IMR-90 (cell line): ENCODE measurements at regions not wholly inside any gene's neighbourhood (a gene's known extent, or its start where the extent isn't known, plus 50 kb on each side); places are given as distances from the start of the nearest gene placed in this dataset.
"Not testable (repeated sequence)": the region's sequence is repeated elsewhere in the genome, so short reads cannot be mapped to it uniquely, and the experiment has no call there.

Source experiments
- ATAC-seq: fragments of 200-7000 bp; cut with Tn5 transposase; 2 replicates; pipeline ENCODE4 v1.9.1; 2020; ENCODE audit warnings: low read depth, mild to moderate bottlenecking, moderate library complexity
- BruUV-seq: library from RNA; stranded (reverse); fragments of 400-500 nt; replicated peaks from 2 replicates; lab custom pipeline; 2021; lab: Mats Ljungman, UMichigan
- CTCF ChIA-PET: fragments of 300-600 bp; formaldehyde crosslinking; extraction: SDS; loops from one replicate; lab custom pipeline; 2021; ENCODE audit warnings: antibody characterized with exemption; lab: Yijun Ruan, JAX
- POLR2A ChIA-PET: fragments of 300-600 bp; sonication (Branson Sonifier 250); formaldehyde crosslinking; loops from one replicate; lab custom pipeline; 2022; ENCODE audit warnings: antibody characterized with exemption; ENCODE audit not compliant: unreplicated experiment; lab: Charles Lee
- DNase-seq: peaks from one replicate; pipeline ENCODE4 v3.0.0; 2013
- H2AFZ ChIP-seq: replicated peaks from 2 replicates; pipeline ENCODE3; 2013; ENCODE audit warnings: low read length, mild to moderate bottlenecking; ENCODE audit not compliant: poor library complexity
- H2AK5ac ChIP-seq: 2 replicates; pipeline ENCODE4 v1.6.1; 2013; ENCODE audit warnings: low read depth, low read length, inconsistent platforms
- H2AK9ac ChIP-seq: replicated peaks from 2 replicates; pipeline ENCODE3; 2013; ENCODE audit warnings: mild to moderate bottlenecking, low read depth, low read length, moderate library complexity; ENCODE audit not compliant: poor library complexity
- H2BK120ac ChIP-seq: 2 replicates; pipeline ENCODE4 v1.6.1; 2013; ENCODE audit warnings: low read depth, low read length, inconsistent platforms
- H2BK15ac ChIP-seq: 3 replicates; pipeline ENCODE4 v1.6.1; 2013; ENCODE audit warnings: low read depth, low read length, inconsistent platforms
- H2BK20ac ChIP-seq: 2 replicates; pipeline ENCODE4 v1.6.1; 2013; ENCODE audit warnings: low read depth, mild to moderate bottlenecking, inconsistent platforms, low read length, moderate library complexity
- H2BK5ac ChIP-seq: 2 replicates; pipeline ENCODE4 v1.6.1; 2013; ENCODE audit warnings: mild to moderate bottlenecking, low read depth, low read length, inconsistent platforms; ENCODE audit not compliant: poor library complexity, severe bottlenecking
- H3K14ac ChIP-seq: replicated peaks from 2 replicates; pipeline ENCODE4 v1.6.1; 2013; ENCODE audit warnings: low read depth, low read length, inconsistent platforms
- H3K18ac ChIP-seq: 2 replicates; pipeline ENCODE4 v1.6.1; 2013; ENCODE audit warnings: low read depth, low read length, control low read depth
- H3K23ac ChIP-seq: 2 replicates; pipeline ENCODE4 v1.6.1; 2013; ENCODE audit warnings: low read depth, low read length, inconsistent platforms
- H3K27ac ChIP-seq: 2 replicates; pipeline ENCODE4 v1.5.1; 2013; ENCODE audit warnings: mild to moderate bottlenecking, control low read depth, low read length; ENCODE audit not compliant: insufficient read depth
- H3K27me3 ChIP-seq: 2 replicates; pipeline ENCODE4 v1.6.1; 2013; ENCODE audit warnings: low read length; ENCODE audit not compliant: control insufficient read depth, insufficient read depth
- H3K36me3 ChIP-seq: 2 replicates; pipeline ENCODE4 v1.6.1; 2013; ENCODE audit warnings: low read length, mixed read lengths; ENCODE audit not compliant: control insufficient read depth, insufficient read depth
- H3K4ac ChIP-seq: 2 replicates; pipeline ENCODE4 v1.6.1; 2013; ENCODE audit warnings: low read depth, low read length, inconsistent platforms
- H3K4me1 ChIP-seq: 2 replicates; pipeline ENCODE4 v1.6.1; 2013; ENCODE audit warnings: low read length, mixed read lengths; ENCODE audit not compliant: control insufficient read depth, insufficient read depth
- H3K4me2 ChIP-seq: 2 replicates; pipeline ENCODE4 v1.6.1; 2013; ENCODE audit warnings: low read depth, mild to moderate bottlenecking, control low read depth, low read length, moderate library complexity
- H3K4me3 ChIP-seq: 2 replicates; pipeline ENCODE4 v1.5.1; 2013; ENCODE audit warnings: low read depth, mild to moderate bottlenecking, control low read depth, low read length, moderate library complexity; ENCODE audit not compliant: insufficient read depth
- H3K56ac ChIP-seq: 2 replicates; pipeline ENCODE4 v1.6.1; 2013; ENCODE audit warnings: low read length, inconsistent platforms; ENCODE audit not compliant: insufficient read depth; ENCODE audit errors: extremely low read depth
- H3K79me1 ChIP-seq, 2 experiments: 2 replicates each; pipeline ENCODE4 v1.6.1; 2013; ENCODE audit warnings: low read length in 2 of 2, inconsistent platforms in 1 of 2, low read depth in 1 of 2
- H3K9ac ChIP-seq: 2 replicates; pipeline ENCODE4 v1.6.1; 2013; ENCODE audit warnings: low read depth, low read length, control low read depth
- H3K9me1 ChIP-seq: 2 replicates; pipeline ENCODE4 v1.6.1; 2013; ENCODE audit warnings: low read length, inconsistent platforms; ENCODE audit not compliant: insufficient read depth
- H3K9me3 ChIP-seq: 2 replicates; pipeline ENCODE4 v1.6.1; 2013; ENCODE audit warnings: low read length; ENCODE audit not compliant: control insufficient read depth, insufficient read depth
- H4K20me1 ChIP-seq: 2 replicates; pipeline ENCODE4 v1.6.1; 2013; ENCODE audit warnings: low read length, inconsistent platforms; ENCODE audit not compliant: insufficient read depth
- H4K5ac ChIP-seq: 2 replicates; pipeline ENCODE4 v1.6.1; 2013; ENCODE audit warnings: mild to moderate bottlenecking, low read depth, low read length, control low read depth
- H4K8ac ChIP-seq, 2 experiments: 2 replicates each; pipeline ENCODE4 v1.6.1; 2013; ENCODE audit warnings: low read depth in 2 of 2, low read length in 2 of 2, control low read depth in 1 of 2, inconsistent platforms in 1 of 2
- H4K91ac ChIP-seq: 2 replicates; pipeline ENCODE4 v1.6.1; 2013; ENCODE audit warnings: low read depth, low read length, inconsistent platforms; ENCODE audit not compliant: insufficient read depth
- CTCF ChIP-seq: conservative IDR thresholded peaks from 2 replicates; pipeline ENCODE4 v1.5.1; 2012; ENCODE audit warnings: mild to moderate bottlenecking, low read depth, low read length, improper control_type of control experiment
- WGBS, 2 experiments: methylation state at CpG; one replicate each; pipeline versions ENCODE4 v1.1.5 to v1.1.7; 2013; ENCODE audit warnings: missing lambda C conversion rate in 2 of 2; ENCODE audit not compliant: insufficient read length in 1 of 2; ENCODE audit errors: extremely low coverage in 2 of 2; 5-methylcytosine and 5-hydroxymethylcytosine counted together
- dilution Hi-C: fragments of 300-500 bp; cut with HindIII; formaldehyde crosslinking; loops from one replicate; pipeline ENCODE4 v1.14.3; 2018; ENCODE audit warnings: low sequenced_read_pairs; ENCODE audit not compliant: unreplicated experiment
- in situ Hi-C: fragments of 300-500 bp; cut with MboI; formaldehyde crosslinking; loops from 3 replicates; pipeline ENCODE4 v1.14.3; 2019; ENCODE audit warnings: low sequenced_read_pairs, inconsistent platforms, mixed read lengths
- intact Hi-C: fragments of 100-400 bp; cut with micrococcal nuclease; formaldehyde crosslinking; loops from 2 replicates; pipeline ENCODE4 v1.10.0; 2022

GRCh38 chr20:30290361-30291063 is 967.0 kb upstream of the DEFB115 start:
- H2BK5ac ChIP-seq, H3K14ac ChIP-seq, intact Hi-C loops, H2AK5ac ChIP-seq, CTCF ChIA-PET, H3K4me2 ChIP-seq, H3K18ac ChIP-seq, dilution Hi-C loops, in situ Hi-C loops, H3K9ac ChIP-seq, H2BK15ac ChIP-seq, BruUV-seq, H2BK120ac ChIP-seq, H4K8ac ChIP-seq, H2BK20ac ChIP-seq, H3K36me3 ChIP-seq, H4K5ac ChIP-seq, H3K9me3 ChIP-seq, H2AFZ ChIP-seq, H4K91ac ChIP-seq, POLR2A ChIA-PET, H3K27me3 ChIP-seq, H3K23ac ChIP-seq, H3K4me1 ChIP-seq, H2AK9ac ChIP-seq, H3K4me3 ChIP-seq, H3K9me1 ChIP-seq, H3K4ac ChIP-seq, H3K56ac ChIP-seq, H4K20me1 ChIP-seq, H3K79me1 ChIP-seq, H3K27ac ChIP-seq: not testable (repeated sequence)
- peak; percentile 44 for ATAC-seq
- DNase-seq = peak; percentile 7
- TF ChIP-seq CTCF = 0 out of 2 replicates have a peak, but pooled peaks have one; percentile 2
- WGBS, 2 experiments = no CpG with 5 or more reads among the region's 27 CpGs

- H4K91ac ChIP-seq, ATAC-seq, dilution Hi-C loops, H2AK9ac ChIP-seq, H3K9ac ChIP-seq, CTCF ChIA-PET, H2AFZ ChIP-seq, intact Hi-C loops, H3K4me2 ChIP-seq, BruUV-seq, H3K4me1 ChIP-seq, H3K4ac ChIP-seq, H4K20me1 ChIP-seq, H2BK15ac ChIP-seq, H4K5ac ChIP-seq, H3K4me3 ChIP-seq, H3K56ac ChIP-seq, POLR2A ChIA-PET, H3K79me1 ChIP-seq, H3K18ac ChIP-seq, H3K27me3 ChIP-seq, H3K27ac ChIP-seq, H3K23ac ChIP-seq, H3K14ac ChIP-seq, H2BK5ac ChIP-seq, in situ Hi-C loops, H2BK120ac ChIP-seq, H3K9me3 ChIP-seq, H2BK20ac ChIP-seq, H3K9me1 ChIP-seq, DNase-seq, H3K36me3 ChIP-seq, H4K8ac ChIP-seq, H2AK5ac ChIP-seq: not testable (repeated sequence)
- WGBS, 2 experiments = no CpG with 5 or more reads among the region's 4 CpGs
Observed at GRCh38 chr20:30291064-30291379, 966.4 kb upstream of the DEFB115 start.
